HT1080 (cell line): ENCODE measurements at regions not wholly inside any gene's neighbourhood (a gene's known extent, or its start where the extent isn't known, plus 50 kb on each side); places are given as distances from the start of the nearest gene placed in this dataset.

Source experiments
- DNase-seq: peaks from one replicate; pipeline ENCODE4 v3.0.0-alpha.2; 2015; ENCODE audit warnings: low read depth

DNA sequence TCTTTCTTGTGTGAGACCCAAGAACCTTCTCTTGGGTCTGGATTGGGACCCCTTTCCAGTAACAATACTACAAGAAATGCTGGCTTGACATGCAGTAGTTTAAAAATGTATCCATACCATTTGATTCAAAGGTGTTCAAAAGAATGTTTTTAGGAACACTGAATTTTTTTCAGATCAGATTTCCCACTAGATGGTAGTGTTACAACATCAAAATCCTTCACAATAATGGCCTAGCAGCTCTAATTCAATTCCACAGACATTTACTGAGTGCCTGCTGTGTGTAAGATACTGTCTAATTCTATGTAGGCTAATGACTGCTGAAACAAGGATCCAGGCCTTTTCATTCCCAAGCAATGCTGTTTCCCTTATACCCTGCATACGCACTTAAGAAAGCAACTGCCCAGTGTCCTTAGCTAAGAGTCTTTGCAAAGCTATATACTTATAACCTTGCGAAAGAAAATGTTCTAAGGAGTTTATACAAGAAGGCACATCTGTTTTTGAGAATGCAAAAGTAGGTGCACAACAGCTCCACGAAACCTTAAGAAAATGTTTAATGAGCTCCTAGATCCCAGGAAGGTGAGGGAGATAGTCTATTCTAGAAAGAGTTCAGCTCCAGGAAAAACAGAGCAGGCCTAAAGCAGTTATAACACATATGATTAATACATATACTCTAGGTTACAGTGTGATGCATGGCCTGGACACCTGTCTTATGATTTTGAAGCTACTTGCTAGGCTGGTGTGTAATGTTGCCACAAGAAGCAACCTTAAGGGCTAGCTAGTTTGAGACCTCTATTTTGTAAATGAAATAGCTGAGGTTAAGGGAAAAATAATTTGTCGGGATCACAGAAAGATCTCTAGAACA, 50.9 kb upstream of the PKP2 start:
- peak; percentile 11 for DNase-seq

DNA sequence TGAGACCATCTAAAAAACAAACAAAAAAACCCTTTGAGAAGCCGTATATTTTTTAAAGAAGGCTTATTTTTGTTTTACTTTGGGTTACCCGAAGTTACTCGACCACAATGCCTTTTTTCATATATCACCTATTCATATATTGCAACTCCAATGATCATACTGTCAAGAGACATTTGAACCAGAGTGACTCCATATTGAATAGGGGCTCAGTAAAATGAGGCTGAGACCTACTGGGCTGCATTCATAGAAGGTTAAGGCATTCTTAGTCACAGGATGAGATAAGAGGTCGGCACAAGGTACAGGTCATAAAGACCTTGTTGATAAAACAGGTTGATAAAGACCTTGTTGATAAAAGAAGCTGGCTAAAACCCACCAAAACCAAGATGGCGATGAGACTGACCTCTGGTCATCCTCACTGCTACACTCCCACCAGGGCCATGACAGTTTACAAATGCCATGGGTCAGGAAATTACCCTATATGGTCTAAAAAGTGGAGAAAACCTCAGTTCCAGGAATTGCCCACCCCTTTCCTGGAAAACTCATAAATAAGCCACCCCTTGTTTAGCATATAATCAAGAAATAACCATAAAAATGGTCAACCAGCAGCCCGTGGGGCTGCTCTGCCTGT, 50.0 kb upstream of the PKP2 start:
- no peak for DNase-seq
